Duodenal mucosa (tissue), 2 donors: ENCODE measurements at regions not wholly inside any gene's neighbourhood (a gene's known extent, or its start where the extent isn't known, plus 50 kb on each side); places are given as distances from the start of the nearest gene placed in this dataset.

Source experiments
- H3K27ac ChIP-seq: one replicate; pipeline ENCODE4 v1.7.0; 2013; ENCODE audit warnings: low read depth, low read length
- H3K27me3 ChIP-seq, 2 donors: one replicate each; pipeline ENCODE4 v1.7.0; 2013; ENCODE audit warnings: low read length in 2 of 2, control low read depth in 1 of 2; ENCODE audit not compliant: insufficient read depth in 2 of 2, control insufficient read depth in 1 of 2
- H3K36me3 ChIP-seq, 2 donors: one replicate each; pipeline ENCODE4 v1.7.0; 2013; ENCODE audit warnings: low read length in 2 of 2, control low read depth in 1 of 2; ENCODE audit not compliant: insufficient read depth in 2 of 2, control insufficient read depth in 1 of 2
- H3K4me1 ChIP-seq, 2 donors: one replicate each; pipeline ENCODE4 v1.7.0; 2013; ENCODE audit warnings: low read length in 2 of 2, control low read depth in 1 of 2; ENCODE audit not compliant: insufficient read depth in 2 of 2, control insufficient read depth in 1 of 2
- H3K4me3 ChIP-seq, 2 donors: one replicate each; pipeline ENCODE4 v1.7.0; 2013; ENCODE audit warnings: low read length in 2 of 2, low read depth in 1 of 2
- H3K9ac ChIP-seq, 2 donors: one replicate each; pipeline ENCODE4 v1.7.0; 2013; ENCODE audit warnings: low read length in 2 of 2, low read depth in 1 of 2
- H3K9me3 ChIP-seq, 2 donors: one replicate each; pipeline ENCODE4 v1.7.0; 2013; ENCODE audit warnings: low read length in 2 of 2, control low read depth in 1 of 2; ENCODE audit not compliant: control insufficient read depth in 1 of 2

GRCh38 chr15:75145027-75145841 lies 56.4 kb upstream of the C15orf39 start:
- peaks cover 31 to 40% of the 10 kb centered on the region in 2 donors for H3K9me3 ChIP-seq
- H3K4me3 ChIP-seq, result no peak overlapping the region
- H3K4me1 ChIP-seq, result peaks cover 0 to 2% of the 10 kb centered on the region in 2 donors
- no peaks in the 10 kb centered on the region for H3K36me3 ChIP-seq
- H3K27me3 ChIP-seq, result no peaks in the 10 kb centered on the region
- no peak overlapping the region for H3K27ac ChIP-seq
- H3K9ac ChIP-seq, result no peak overlapping the region

GRCh38 chr15:75148280-75148679 lies 53.4 kb upstream of the C15orf39 start:
- Histone ChIP-seq H3K4me1 (no peaks in the 10 kb centered on the region), H3K27me3 (no peaks in the 10 kb centered on the region), H3K9ac (no peak overlapping the region), H3K4me3 (no peak overlapping the region), H3K36me3 (no peaks in the 10 kb centered on the region), H3K27ac (no peak overlapping the region), H3K9me3 (peaks cover 18 to 26% of the 10 kb centered on the region in 2 donors)

GRCh38 chr15:75149867-75150709 lies 51.6 kb upstream of the C15orf39 start:
- Histone ChIP-seq H3K9me3 (peaks cover under 1 to 8% of the 10 kb centered on the region in 2 donors), H3K27me3 (no peaks in the 10 kb centered on the region), H3K9ac (no peak overlapping the region), H3K4me1 (peaks cover 0 to 9% of the 10 kb centered on the region in 2 donors), H3K4me3 (no peak overlapping the region), H3K36me3 (no peaks in the 10 kb centered on the region), H3K27ac (no peak overlapping the region)

- Histone ChIP-seq H3K36me3 (no peaks in the 10 kb centered on the region), H3K9ac (no peak overlapping the region), H3K27me3 (no peaks in the 10 kb centered on the region), H3K9me3 (no peaks in the 10 kb centered on the region), H3K27ac (no peak overlapping the region), H3K4me3 (no peak overlapping the region), H3K4me1 (peaks cover 0 to 9% of the 10 kb centered on the region in 2 donors)
These were observed 50.2 kb upstream of the C15orf39 start for GRCh38 chr15:75151214-75152128.
